ENCODE measurements at regions not wholly inside any gene's neighbourhood (a gene's known extent, or its start where the extent isn't known, plus 50 kb on each side); places are given as distances from the start of the nearest gene placed in this dataset.
"Not testable (repeated sequence)": the region's sequence is repeated elsewhere in the genome, so short reads cannot be mapped to it uniquely, and the experiment has no call there.

- H2BK20ac ChIP-seq (ENCODE audit: low read length); DNase-seq (ENCODE audit: low read depth in 1 of 2, low spot score in 2 of 2); H3K79me1 ChIP-seq (ENCODE audit: low read depth, low read length); H3K36me3 ChIP-seq (ENCODE audit: control insufficient read depth in 2 of 4, insufficient read depth in 4 of 4, low read length in 3 of 4); H3K18ac ChIP-seq (ENCODE audit: extremely low read depth, low read length); CTCF ChIA-PET (ENCODE audit: partially characterized antibody); H4K20me1 ChIP-seq (replicated peaks in 1 of 2; ENCODE audit: control insufficient read depth in 1 of 2, insufficient read depth in 2 of 2, low read length in 2 of 2); H2AK5ac ChIP-seq (ENCODE audit: low read depth, low read length); H3K23ac ChIP-seq (ENCODE audit: insufficient read length); H2AFZ ChIP-seq (ENCODE audit: low read length); H2BK120ac ChIP-seq (replicated peaks; ENCODE audit: low read depth, low read length); H3K79me2 ChIP-seq (ENCODE audit: control insufficient read depth in 1 of 2, insufficient read depth in 2 of 2, low read length in 2 of 2); H3K56ac ChIP-seq (replicated peaks; ENCODE audit: insufficient read length, low read depth, low read length); H3K4me3 ChIP-seq (ENCODE audit: extremely low read depth in 1 of 4, insufficient read depth in 2 of 4, low read depth in 3 of 4, low read length in 4 of 4); H4K91ac ChIP-seq (replicated peaks; ENCODE audit: insufficient read length, low read length); H4K8ac ChIP-seq (ENCODE audit: extremely low read depth, insufficient read depth, low read length); H3K4ac ChIP-seq (replicated peaks; ENCODE audit: insufficient read length, low read depth, low read length); H4K5ac ChIP-seq (ENCODE audit: insufficient read length, low read depth, low read length); H3K4me1 ChIP-seq (replicated peaks in 1 of 4; ENCODE audit: control insufficient read depth in 3 of 4, insufficient read depth in 4 of 4, low read length in 3 of 4); H2BK15ac ChIP-seq (ENCODE audit: low read length); H3K4me2 ChIP-seq (ENCODE audit: insufficient read depth in 1 of 2, low read depth in 2 of 2, low read length in 2 of 2); H2BK5ac ChIP-seq (ENCODE audit: low read depth, low read length); POLR2A ChIA-PET (ENCODE audit: partially characterized antibody); FAIRE-seq; H3K23me2 ChIP-seq (ENCODE audit: low read depth, low read length); H3K27ac ChIP-seq (ENCODE audit: low read depth, low read length); H2BK12ac ChIP-seq (ENCODE audit: low read depth, low read length); H3K9ac ChIP-seq (replicated peaks in 1 of 4; ENCODE audit: extremely low read depth in 1 of 4, low read depth in 3 of 4, low read length in 3 of 4); H3K14ac ChIP-seq (ENCODE audit: insufficient read length); H3K27me3 ChIP-seq (replicated peaks in 1 of 4; ENCODE audit: control insufficient read depth in 3 of 4, extremely low read depth in 1 of 4, insufficient read depth in 3 of 4, low read length in 3 of 4): not testable (repeated sequence)
- WGBS, 2 experiments (ENCODE audit: extremely low coverage in 1 of 2, insufficient coverage in 1 of 2, insufficient read length in 1 of 2, insufficient replicate concordance in 2 of 2, low coverage in 1 of 2, low lambda C conversion rate in 2 of 2, missing lambda C conversion rate in 1 of 2) = 85% methylated on average over 3 of the region's 3 CpGs; no CpG with 5 or more reads in 1 of the 2 experiments
- peaks cover 18 to 22% of the 10 kb centered on the region in 2 experiments for H3K9me3 ChIP-seq (ENCODE audit: insufficient read depth in 2 of 2, low read depth in 1 of 2, low read length in 1 of 2)
Observed at GRCh38 chr5:174497939-174498338, 226.4 kb upstream of the MSX2 start.

DNA sequence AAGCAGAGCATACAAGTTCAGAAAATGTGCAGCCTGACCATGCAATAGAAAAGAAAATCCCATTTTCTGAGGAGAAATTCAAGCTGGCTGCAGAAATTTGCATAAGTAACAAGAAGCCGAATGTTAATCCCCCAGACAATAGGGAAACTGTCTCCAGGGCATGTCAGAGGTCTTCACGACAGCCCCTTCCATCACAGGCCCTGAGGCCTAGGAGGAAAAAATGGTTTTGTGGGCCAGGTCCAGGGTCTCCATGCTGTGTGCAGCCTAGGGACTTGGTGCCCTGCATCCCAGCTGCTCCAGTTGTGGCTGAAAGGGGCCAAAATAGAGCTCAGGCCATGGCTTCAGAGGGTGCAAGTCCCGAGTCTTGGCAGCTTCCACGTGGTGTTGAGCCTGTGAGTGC lies 225.8 kb upstream of the MSX2 start:
- H2BK15ac ChIP-seq (ENCODE audit: low read length); H4K5ac ChIP-seq (ENCODE audit: insufficient read length, low read depth, low read length); H3K4ac ChIP-seq (replicated peaks; ENCODE audit: insufficient read length, low read depth, low read length); H3K79me2 ChIP-seq (ENCODE audit: control insufficient read depth in 1 of 2, insufficient read depth in 2 of 2, low read length in 2 of 2); H4K20me1 ChIP-seq (replicated peaks in 1 of 2; ENCODE audit: control insufficient read depth in 1 of 2, insufficient read depth in 2 of 2, low read length in 2 of 2); H4K8ac ChIP-seq (ENCODE audit: extremely low read depth, insufficient read depth, low read length); H3K79me1 ChIP-seq (ENCODE audit: low read depth, low read length); H3K9ac ChIP-seq (replicated peaks in 1 of 4; ENCODE audit: extremely low read depth in 1 of 4, low read depth in 3 of 4, low read length in 3 of 4); H3K56ac ChIP-seq (replicated peaks; ENCODE audit: insufficient read length, low read depth, low read length); POLR2A ChIA-PET (ENCODE audit: partially characterized antibody); H3K4me1 ChIP-seq (replicated peaks in 1 of 4; ENCODE audit: control insufficient read depth in 3 of 4, insufficient read depth in 4 of 4, low read length in 3 of 4); H3K23ac ChIP-seq (ENCODE audit: insufficient read length); H3K4me2 ChIP-seq (ENCODE audit: insufficient read depth in 1 of 2, low read depth in 2 of 2, low read length in 2 of 2); H3K27me3 ChIP-seq (replicated peaks in 1 of 4; ENCODE audit: control insufficient read depth in 3 of 4, extremely low read depth in 1 of 4, insufficient read depth in 3 of 4, low read length in 3 of 4); H2BK20ac ChIP-seq (ENCODE audit: low read length); H2BK120ac ChIP-seq (replicated peaks; ENCODE audit: low read depth, low read length); H2AK5ac ChIP-seq (ENCODE audit: low read depth, low read length); H3K4me3 ChIP-seq (ENCODE audit: extremely low read depth in 1 of 4, insufficient read depth in 2 of 4, low read depth in 3 of 4, low read length in 4 of 4); H3K23me2 ChIP-seq (ENCODE audit: low read depth, low read length); H2BK12ac ChIP-seq (ENCODE audit: low read depth, low read length); H3K18ac ChIP-seq (ENCODE audit: extremely low read depth, low read length); H3K14ac ChIP-seq (ENCODE audit: insufficient read length); H2AFZ ChIP-seq (ENCODE audit: low read length); DNase-seq (ENCODE audit: low read depth in 1 of 2, low spot score in 2 of 2); H3K27ac ChIP-seq (ENCODE audit: low read depth, low read length); FAIRE-seq; H4K91ac ChIP-seq (replicated peaks; ENCODE audit: insufficient read length, low read length); H3K36me3 ChIP-seq (ENCODE audit: control insufficient read depth in 2 of 4, insufficient read depth in 4 of 4, low read length in 3 of 4); H2BK5ac ChIP-seq (ENCODE audit: low read depth, low read length): not testable (repeated sequence)
- WGBS, 2 experiments (ENCODE audit: extremely low coverage in 1 of 2, insufficient coverage in 1 of 2, insufficient read length in 1 of 2, insufficient replicate concordance in 2 of 2, low coverage in 1 of 2, low lambda C conversion rate in 2 of 2, missing lambda C conversion rate in 1 of 2) = 63% methylated on average over 4 of the region's 4 CpGs; no CpG with 5 or more reads in 1 of the 2 experiments
- CTCF ChIA-PET (ENCODE audit: partially characterized antibody) = interaction anchor here (1.1 kb wide), 1 partner anchor 29 kb away, joined by 3 read pairs; no protein-coding TSS in a partner anchor
- H3K9me3 ChIP-seq (ENCODE audit: insufficient read depth in 2 of 2, low read depth in 1 of 2, low read length in 1 of 2) = peaks cover 18 to 22% of the 10 kb centered on the region in 2 experiments
